GM18499 (cell line): ENCODE measurements at regions not wholly inside any gene's neighbourhood (a gene's known extent, or its start where the extent isn't known, plus 50 kb on each side); places are given as distances from the start of the nearest gene placed in this dataset.
"Not testable (repeated sequence)": the region's sequence is repeated elsewhere in the genome, so short reads cannot be mapped to it uniquely, and the experiment has no call there.

Source experiments
- ATAC-seq: cut with Tn5 transposase; IDR thresholded peaks from one replicate; pipeline ENCODE4 v1.9.1; 2021; ENCODE audit warnings: moderate number of reproducible peaks; ENCODE audit not compliant: insufficient read depth, unreplicated experiment

- no peak for ATAC-seq
Observed at GRCh38 chr13:73556902-73557301, 498.1 kb downstream of the KLF5 start.

GRCh38 chr13:73556128-73556527, 497.3 kb downstream of the KLF5 start:
- no peak for ATAC-seq

- no peak for ATAC-seq
Observed at GRCh38 chr13:73551736-73552135, 492.9 kb downstream of the KLF5 start.

GRCh38 chr13:73549717-73550116, 490.9 kb downstream of the KLF5 start:
- ATAC-seq = no peak

- no peak for ATAC-seq
Observed at GRCh38 chr13:73548449-73548848, 489.6 kb downstream of the KLF5 start.

GRCh38 chr13:73547239-73547638, 488.4 kb downstream of the KLF5 start:
- ATAC-seq = no peak

GRCh38 chr13:73544175-73544574, 485.4 kb downstream of the KLF5 start:
- ATAC-seq = no peak

GRCh38 chr13:73542446-73542845, 483.6 kb downstream of the KLF5 start:
- ATAC-seq = no peak

GRCh38 chr13:73536865-73537264, 478.1 kb downstream of the KLF5 start:
- no peak for ATAC-seq

- ATAC-seq = no peak
Observed at GRCh38 chr13:73535341-73535740, 476.5 kb downstream of the KLF5 start.

GRCh38 chr13:73532987-73533510, 474.2 kb downstream of the KLF5 start:
- ATAC-seq = no peak

GRCh38 chr13:73532582-73532981, 473.8 kb downstream of the KLF5 start:
- no peak for ATAC-seq

GRCh38 chr13:73531014-73531413, 472.2 kb downstream of the KLF5 start:
- ATAC-seq = no peak

GRCh38 chr13:73522937-73523336, 464.1 kb downstream of the KLF5 start:
- ATAC-seq = no peak

- no peak for ATAC-seq
Observed at GRCh38 chr13:73521985-73522524, 463.2 kb downstream of the KLF5 start.

- ATAC-seq = no peak
Observed at GRCh38 chr13:73521290-73521624, 462.5 kb downstream of the KLF5 start.

- ATAC-seq = no peak
Observed at GRCh38 chr13:73520566-73521289, 461.9 kb downstream of the KLF5 start.

- ATAC-seq = not testable (repeated sequence)
Observed at GRCh38 chr13:73520135-73520534, 461.3 kb downstream of the KLF5 start.

- ATAC-seq = no peak
Observed at GRCh38 chr13:73519396-73520116, 460.8 kb downstream of the KLF5 start.

GRCh38 chr13:73517766-73518165, 459.0 kb downstream of the KLF5 start:
- no peak for ATAC-seq

GRCh38 chr13:73516731-73517130, 457.9 kb downstream of the KLF5 start:
- no peak for ATAC-seq
